ENCODE measurements at regions not wholly inside any gene's neighbourhood (a gene's known extent, or its start where the extent isn't known, plus 50 kb on each side); places are given as distances from the start of the nearest gene placed in this dataset.
A peak's percentile ranks its signal among the peaks of the same experiment; 100 is the strongest.

DNA sequence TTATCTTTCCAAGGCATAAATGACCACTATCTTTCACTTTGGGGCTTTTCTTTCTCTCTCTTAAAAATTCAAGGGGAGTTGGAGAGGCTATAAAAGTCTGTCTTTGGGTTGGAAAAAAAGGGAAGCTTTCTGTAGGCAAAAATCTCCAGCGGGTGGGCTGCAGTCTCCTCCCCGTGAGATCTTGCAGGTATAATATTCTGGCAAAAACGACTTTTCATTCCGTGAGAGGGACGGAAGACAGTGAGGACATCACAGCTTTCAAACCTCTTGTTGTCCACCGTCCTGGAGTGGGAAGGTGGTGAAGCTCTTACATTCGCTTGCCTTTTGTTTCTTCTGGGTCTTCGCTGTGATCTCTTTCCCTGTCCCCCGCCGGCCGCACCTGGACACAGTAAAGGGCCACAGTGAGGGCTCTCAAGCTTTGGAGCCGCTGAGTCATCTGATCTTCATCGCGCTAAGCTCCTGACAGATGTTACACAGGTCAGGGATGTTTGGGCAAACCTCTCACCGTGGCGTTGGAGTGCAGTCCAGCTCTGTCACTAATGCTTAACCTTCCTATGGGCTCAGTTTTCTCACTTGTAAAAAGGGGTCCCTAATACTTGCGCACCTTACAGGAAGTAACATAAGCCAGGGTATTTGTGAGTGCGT is 61.9 kb upstream of the MEGF10 start:
- TF ChIP-seq CTCF (IDR thresholded peaks at IDR 0.05; ENCODE audit: borderline replicate concordance): no peak

GRCh38 chr5:127229185-127229889 is 61.3 kb upstream of the MEGF10 start:
- peak; percentile 59 for DNase-seq
- peak; percentile 37 for TF ChIP-seq CTCF (IDR thresholded peaks at IDR 0.05; ENCODE audit: borderline replicate concordance)
- no peaks in the 10 kb centered on the region for H3K27me3 ChIP-seq (ENCODE audit: low read depth)
- peak overlapping the region; percentile 46 for H3K27ac ChIP-seq (replicated peaks)
- intact Hi-C loops (cut with micrococcal nuclease): no loop called here
- H3K4me1 ChIP-seq: peaks cover 14% of the 10 kb centered on the region
- no peaks in the 10 kb centered on the region for H3K9me3 ChIP-seq (replicated peaks)
- peak overlapping the region; percentile 70 for H3K4me3 ChIP-seq
- H3K36me3 ChIP-seq: no peaks in the 10 kb centered on the region

More for the DNA sequence above, 61.9 kb upstream of the MEGF10 start:
- Histone ChIP-seq H3K9me3 (replicated peaks) (no peaks in the 10 kb centered on the region), H3K4me1 (peaks cover 14% of the 10 kb centered on the region), H3K27me3 (ENCODE audit: low read depth) (no peaks in the 10 kb centered on the region), H3K4me3 (peak overlapping the region; percentile 70), H3K27ac (replicated peaks) (peak overlapping the region; percentile 46), H3K36me3 (no peaks in the 10 kb centered on the region)
- DNase-seq: no peak
- intact Hi-C loops (cut with micrococcal nuclease): no loop called here

DNA sequence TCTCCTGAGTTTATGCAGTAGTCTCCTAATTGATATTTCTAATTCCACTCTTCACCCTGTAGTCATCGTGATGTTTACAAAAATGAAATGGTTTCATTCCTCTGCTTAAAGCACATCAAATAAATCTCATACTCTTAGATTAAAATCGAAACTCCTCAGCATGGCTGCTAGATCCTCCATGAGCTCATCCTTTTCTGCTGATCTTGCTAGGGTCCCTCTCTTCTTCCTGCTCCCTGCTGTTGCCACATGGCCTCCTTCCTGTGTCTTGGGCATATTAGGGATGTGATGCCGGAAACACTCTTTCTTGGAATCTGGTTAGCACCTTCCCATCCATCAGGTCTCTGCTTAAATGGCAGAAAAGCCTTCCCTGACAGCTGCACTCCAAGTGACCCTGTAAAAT is 59.5 kb upstream of the MEGF10 start:
- intact Hi-C loops (cut with micrococcal nuclease): no loop called here
- no peak overlapping the region for H3K27ac ChIP-seq (replicated peaks)
- peaks cover 14% of the 10 kb centered on the region for H3K4me1 ChIP-seq
- no peaks in the 10 kb centered on the region for H3K27me3 ChIP-seq (ENCODE audit: low read depth)
- DNase-seq: no peak
- no peak overlapping the region for H3K4me3 ChIP-seq
- H3K9me3 ChIP-seq (replicated peaks): no peaks in the 10 kb centered on the region
- TF ChIP-seq CTCF (IDR thresholded peaks at IDR 0.05; ENCODE audit: borderline replicate concordance): no peak
- H3K36me3 ChIP-seq: no peaks in the 10 kb centered on the region

DNA sequence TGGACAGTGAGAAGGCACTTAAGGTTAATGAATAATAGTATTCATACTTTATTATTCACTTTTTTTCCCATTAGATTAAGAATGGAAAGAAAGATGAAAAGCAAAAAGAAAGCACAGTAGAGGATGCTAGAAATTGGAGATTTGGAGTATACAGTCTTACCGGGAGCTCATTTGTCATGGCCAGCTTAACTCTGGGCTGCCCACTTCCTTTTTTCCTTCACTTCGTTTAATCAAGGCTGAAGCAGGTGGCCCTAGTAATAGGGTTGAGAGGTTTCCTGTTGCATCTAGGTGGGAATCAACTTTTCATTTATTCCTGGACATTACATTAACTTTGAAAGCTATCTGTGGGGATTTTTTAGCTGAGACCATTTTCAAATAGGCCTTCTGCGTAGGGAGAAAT is 57.0 kb upstream of the MEGF10 start:
- H3K27me3 ChIP-seq (ENCODE audit: low read depth): no peaks in the 10 kb centered on the region
- H3K4me3 ChIP-seq: no peak overlapping the region
- no peak overlapping the region for H3K27ac ChIP-seq (replicated peaks)
- intact Hi-C loops (cut with micrococcal nuclease): no loop called here
- no peak for TF ChIP-seq CTCF (IDR thresholded peaks at IDR 0.05; ENCODE audit: borderline replicate concordance)
- H3K4me1 ChIP-seq: peaks cover 14% of the 10 kb centered on the region
- DNase-seq: no peak
- no peaks in the 10 kb centered on the region for H3K36me3 ChIP-seq
- H3K9me3 ChIP-seq (replicated peaks): no peaks in the 10 kb centered on the region

DNA sequence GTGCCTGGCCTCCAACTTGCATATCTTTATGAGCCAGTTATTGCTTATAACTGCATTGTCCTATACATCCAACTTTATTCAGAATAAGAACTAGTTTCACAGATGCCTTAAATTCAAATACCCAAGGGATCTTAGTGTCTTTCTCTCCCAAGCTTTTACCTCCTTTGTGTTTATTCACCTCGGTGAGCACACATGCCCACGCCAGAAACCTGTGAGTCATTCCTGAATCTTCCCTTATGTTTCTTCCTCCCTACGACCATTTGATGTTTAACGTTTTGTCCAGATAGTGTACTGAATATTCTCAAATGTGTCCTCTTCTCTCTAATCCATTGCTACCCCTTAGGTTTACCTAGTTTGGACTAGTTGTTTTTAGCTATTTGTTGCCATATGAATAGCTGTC is 55.5 kb upstream of the MEGF10 start:
- no peak for TF ChIP-seq CTCF (IDR thresholded peaks at IDR 0.05; ENCODE audit: borderline replicate concordance)
- Histone ChIP-seq H3K36me3 (no peaks in the 10 kb centered on the region), H3K27ac (replicated peaks) (no peak overlapping the region), H3K4me3 (no peak overlapping the region), H3K9me3 (replicated peaks) (no peaks in the 10 kb centered on the region), H3K4me1 (no peaks in the 10 kb centered on the region), H3K27me3 (ENCODE audit: low read depth) (no peaks in the 10 kb centered on the region)
- intact Hi-C loops (cut with micrococcal nuclease): no loop called here
- DNase-seq: no peak

Data from left ventricle myocardium inferior (tissue), 1 donor.